CD14-positive monocyte (primary cell): ENCODE measurements at regions not wholly inside any gene's neighbourhood (a gene's known extent, or its start where the extent isn't known, plus 50 kb on each side); places are given as distances from the start of the nearest gene placed in this dataset.

Experiments used
- DNase-seq, 3 donors: peaks; one replicate each; pipeline ENCODE4 v3.0.0-alpha.2; 2011 to 2022
- H2AFZ ChIP-seq: 2 replicates; pipeline ENCODE4 v1.6.0; 2012; ENCODE audit warnings: mild to moderate bottlenecking, low read depth, low read length, inconsistent platforms; ENCODE audit not compliant: insufficient read depth, poor library complexity, severe bottlenecking
- H3K27ac ChIP-seq, 2 donors: 1 replicate in 1 of 2; 2 replicates in 1 of 2; pipeline ENCODE4 v1.5.1; 2012 to 2013; ENCODE audit warnings: low read length in 2 of 2, control low read depth in 1 of 2, inconsistent platforms in 1 of 2, low read depth in 1 of 2, mild to moderate bottlenecking in 1 of 2
- H3K27me3 ChIP-seq, 2 donors: one replicate each; pipeline versions ENCODE4 v1.6.0 to v1.6.1; 2011 to 2013; ENCODE audit warnings: low read length in 2 of 2; ENCODE audit not compliant: control insufficient read depth in 2 of 2, insufficient read depth in 2 of 2
- H3K36me3 ChIP-seq, 2 donors: replicated peaks in 1 of 2; 1 replicate in 1 of 2; 2 replicates in 1 of 2; pipeline versions ENCODE4 v1.5.1 to v1.6.1; 2012 to 2013; ENCODE audit warnings: low read length in 2 of 2, control low read depth in 1 of 2, inconsistent platforms in 1 of 2, mild to moderate bottlenecking in 1 of 2; ENCODE audit not compliant: insufficient read depth in 2 of 2, control insufficient read depth in 1 of 2
- H3K4me1 ChIP-seq, 2 donors: 1 replicate in 1 of 2; 2 replicates in 1 of 2; pipeline versions ENCODE4 v1.5.1 to v1.6.1; 2012 to 2013; ENCODE audit warnings: low read length in 2 of 2, control low read depth in 1 of 2, inconsistent platforms in 1 of 2, mild to moderate bottlenecking in 1 of 2, moderate library complexity in 1 of 2; ENCODE audit not compliant: insufficient read depth in 2 of 2, control insufficient read depth in 1 of 2
- H3K4me2 ChIP-seq: replicated peaks from 2 replicates; pipeline ENCODE3; 2012; ENCODE audit warnings: low read length, moderate library complexity, mild to moderate bottlenecking; ENCODE audit not compliant: poor library complexity, severe bottlenecking; ENCODE audit errors: extremely low read depth
- H3K4me3 ChIP-seq, 3 experiments: fragments of 200-600 bp in 1 of 3; sonication (generic) in 1 of 3; replicated peaks in 1 of 3; 1 replicate in 2 of 3; 2 replicates in 1 of 3; pipeline ENCODE4 v1.5.1; 2011 to 2013; ENCODE audit warnings: low read length in 3 of 3, mild to moderate bottlenecking in 3 of 3, control low read depth in 2 of 3, low read depth in 2 of 3, inconsistent platforms in 1 of 3, moderate library complexity in 1 of 3
- H3K79me2 ChIP-seq: 2 replicates; pipeline ENCODE4 v1.6.0; 2012; ENCODE audit warnings: mild to moderate bottlenecking, control low read depth, inconsistent platforms, low read length, moderate library complexity; ENCODE audit not compliant: insufficient read depth
- H3K9ac ChIP-seq: 2 replicates; pipeline ENCODE4 v1.6.0; 2017; ENCODE audit warnings: low read length, mild to moderate bottlenecking; ENCODE audit not compliant: insufficient read depth, poor library complexity, severe bottlenecking
- H3K9me3 ChIP-seq, 2 donors: replicated peaks in 1 of 2; 1 replicate in 1 of 2; 2 replicates in 1 of 2; pipeline versions ENCODE4 v1.5.1 to v1.6.1; 2012 to 2013; ENCODE audit warnings: low read length in 2 of 2, control low read depth in 1 of 2; ENCODE audit not compliant: control insufficient read depth in 1 of 2, insufficient read depth in 1 of 2
- H4K20me1 ChIP-seq: 2 replicates; pipeline ENCODE4 v1.6.0; 2012; ENCODE audit warnings: mild to moderate bottlenecking, low read length, control low read depth, moderate library complexity; ENCODE audit not compliant: insufficient read depth
- H3K27ac Mint-ChIP-seq, 7 donors: one replicate each; pipeline ENCODE4 v1.8.0; 2020; ENCODE audit warnings: mild to moderate bottlenecking in 7 of 7, mixed read lengths in 7 of 7, moderate library complexity in 6 of 7, inconsistent platforms in 2 of 7
- H3K27me3 Mint-ChIP-seq, 3 donors: one replicate each; pipeline ENCODE4 v1.8.0; 2021 to 2022; ENCODE audit warnings: low read depth in 3 of 3, mild to moderate bottlenecking in 3 of 3, mixed read lengths in 3 of 3, moderate library complexity in 3 of 3, inconsistent platforms in 1 of 3
- H3K36me3 Mint-ChIP-seq, 2 donors: one replicate each; pipeline ENCODE4 v1.8.0; 2020; ENCODE audit warnings: mixed read lengths in 2 of 2, inconsistent platforms in 1 of 2, mild to moderate bottlenecking in 1 of 2
- H3K4me1 Mint-ChIP-seq: one replicate; pipeline ENCODE4 v1.8.0; 2020; ENCODE audit warnings: mild to moderate bottlenecking, mixed read lengths
- H3K4me3 Mint-ChIP-seq, 2 donors: one replicate each; pipeline ENCODE4 v1.8.0; 2020; ENCODE audit warnings: mild to moderate bottlenecking in 2 of 2, mixed read lengths in 2 of 2, moderate library complexity in 1 of 2
- H3K9me3 Mint-ChIP-seq, 7 donors: one replicate each; pipeline ENCODE4 v1.8.0; 2020 to 2022; ENCODE audit warnings: mixed read lengths in 7 of 7, mild to moderate bottlenecking in 6 of 7, moderate library complexity in 6 of 7, inconsistent platforms in 2 of 7
- WGBS: methylation state at CpG from one replicate; pipeline ENCODE4 v1.1.5; 2013; ENCODE audit warnings: missing lambda C conversion rate; ENCODE audit not compliant: insufficient coverage; 5-methylcytosine and 5-hydroxymethylcytosine counted together
- intact Hi-C, 2 donors: fragments of 100-400 bp; cut with micrococcal nuclease; formaldehyde crosslinking; loops; one replicate each; pipeline versions ENCODE4 v1.15.0 to v1.15.1; 2023
- TF ChIP-seq, protein P1 (sequence below): fragments of 200-600 bp; IDR thresholded peaks from one replicate; pipeline ENCODE4 v1.8.0; 2022; ENCODE audit warnings: antibody characterized with exemption, mild to moderate bottlenecking

DNA sequence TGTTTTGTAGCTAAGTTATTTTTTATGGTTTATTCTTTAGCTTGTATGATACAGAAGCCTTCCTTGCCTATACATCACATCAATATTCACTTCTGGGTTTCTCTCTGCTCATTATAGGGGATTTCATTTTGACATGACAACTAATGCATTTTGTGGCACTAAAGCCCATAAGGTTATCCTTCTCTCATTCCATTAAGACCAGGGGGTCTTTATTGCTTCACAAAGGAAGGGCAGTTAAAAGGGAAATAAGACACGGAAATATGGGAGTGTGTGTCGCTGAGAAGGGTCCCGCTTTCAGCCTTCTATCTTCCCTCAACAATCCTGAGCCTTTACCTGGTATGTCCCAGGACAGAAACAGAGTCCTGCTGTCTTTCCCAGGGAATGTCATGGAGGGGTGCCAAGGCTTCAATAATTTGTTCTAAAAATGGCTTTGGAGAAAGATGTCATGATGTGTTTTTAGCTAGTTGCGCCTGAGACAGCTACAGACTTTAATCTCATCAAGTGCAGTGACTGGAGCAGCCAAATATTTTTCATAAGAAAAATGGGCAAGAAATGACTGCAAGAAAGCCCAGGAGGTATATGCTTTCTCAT lies 1145.4 kb upstream of the TMEM132C start:
- no peaks in the 10 kb centered on the region for H3K9me3 Mint-ChIP-seq
- no peaks in the 10 kb centered on the region for H3K36me3 ChIP-seq
- H3K9me3 ChIP-seq = no peaks in the 10 kb centered on the region

DNA sequence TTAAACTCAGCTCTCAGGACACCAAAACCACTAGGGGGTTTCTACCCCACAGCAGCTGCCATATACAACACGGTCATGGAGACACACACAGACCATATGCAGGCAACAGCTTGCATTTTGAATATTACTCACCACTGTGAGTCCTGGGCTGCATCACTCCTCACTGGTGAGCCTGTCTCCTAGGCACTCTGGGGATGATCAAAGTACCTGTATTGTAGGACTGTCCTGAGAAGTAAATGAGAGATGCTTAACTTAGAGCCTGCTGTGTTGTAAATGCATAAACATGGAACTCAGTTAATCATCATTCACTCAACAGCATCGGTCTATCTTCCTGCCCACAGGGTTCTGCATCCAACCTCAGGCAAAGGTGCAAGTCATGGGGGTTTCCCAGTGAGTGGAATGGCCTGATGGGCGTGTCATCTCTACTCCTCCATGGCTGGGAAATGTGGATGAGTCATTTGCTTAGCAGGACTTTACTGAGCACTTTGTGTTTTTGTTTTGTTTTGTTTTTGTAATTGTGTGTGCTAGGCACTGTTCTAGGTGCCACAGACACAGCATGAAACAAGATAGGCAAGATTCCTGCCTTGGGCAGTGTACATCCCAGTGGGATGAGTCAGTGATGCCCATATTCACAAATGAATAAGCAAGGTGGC lies 1141.2 kb upstream of the TMEM132C start:
- TF ChIP-seq, protein P1, sequence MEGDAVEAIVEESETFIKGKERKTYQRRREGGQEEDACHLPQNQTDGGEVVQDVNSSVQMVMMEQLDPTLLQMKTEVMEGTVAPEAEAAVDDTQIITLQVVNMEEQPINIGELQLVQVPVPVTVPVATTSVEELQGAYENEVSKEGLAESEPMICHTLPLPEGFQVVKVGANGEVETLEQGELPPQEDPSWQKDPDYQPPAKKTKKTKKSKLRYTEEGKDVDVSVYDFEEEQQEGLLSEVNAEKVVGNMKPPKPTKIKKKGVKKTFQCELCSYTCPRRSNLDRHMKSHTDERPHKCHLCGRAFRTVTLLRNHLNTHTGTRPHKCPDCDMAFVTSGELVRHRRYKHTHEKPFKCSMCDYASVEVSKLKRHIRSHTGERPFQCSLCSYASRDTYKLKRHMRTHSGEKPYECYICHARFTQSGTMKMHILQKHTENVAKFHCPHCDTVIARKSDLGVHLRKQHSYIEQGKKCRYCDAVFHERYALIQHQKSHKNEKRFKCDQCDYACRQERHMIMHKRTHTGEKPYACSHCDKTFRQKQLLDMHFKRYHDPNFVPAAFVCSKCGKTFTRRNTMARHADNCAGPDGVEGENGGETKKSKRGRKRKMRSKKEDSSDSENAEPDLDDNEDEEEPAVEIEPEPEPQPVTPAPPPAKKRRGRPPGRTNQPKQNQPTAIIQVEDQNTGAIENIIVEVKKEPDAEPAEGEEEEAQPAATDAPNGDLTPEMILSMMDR = no peak
- no peaks in the 10 kb centered on the region for H4K20me1 ChIP-seq
- no peaks in the 10 kb centered on the region for H3K4me1 ChIP-seq
- no peak overlapping the region for H2AFZ ChIP-seq
- H3K9me3 ChIP-seq = no peaks in the 10 kb centered on the region
- H3K36me3 ChIP-seq = no peaks in the 10 kb centered on the region
- no peak overlapping the region for H3K4me2 ChIP-seq
- H3K79me2 ChIP-seq = no peaks in the 10 kb centered on the region
- Mint-ChIP-seq H3K27me3 (peaks cover 0 to 12% (median 6%) of the 10 kb centered on the region in 3 donors), H3K9me3 (peaks cover 0 to 3% (median 0%) of the 10 kb centered on the region in 7 donors), H3K4me1 (no peaks in the 10 kb centered on the region), H3K4me3 (no peak overlapping the region), H3K27ac (no peak overlapping the region), H3K36me3 (no peaks in the 10 kb centered on the region)
- H3K27ac ChIP-seq = no peak overlapping the region
- 93% methylated on average over 2 of the region's 3 CpGs for WGBS
- intact Hi-C loops = no loop called here
- H3K9ac ChIP-seq = no peak overlapping the region
- DNase-seq = peak in 2 of 3 donors; percentile 6 to 77
- H3K27me3 ChIP-seq = no peaks in the 10 kb centered on the region
- H3K4me3 ChIP-seq = no peak overlapping the region

More for the DNA sequence above, 1145.4 kb upstream of the TMEM132C start:
- Histone ChIP-seq H3K4me2 (no peak overlapping the region), H4K20me1 (no peaks in the 10 kb centered on the region), H3K27me3 (no peaks in the 10 kb centered on the region), H3K27ac (no peak overlapping the region), H3K4me1 (no peaks in the 10 kb centered on the region), H3K4me3 (no peak overlapping the region), H2AFZ (no peak overlapping the region), H3K9ac (no peak overlapping the region), H3K79me2 (no peaks in the 10 kb centered on the region)
- Mint-ChIP-seq H3K27ac (no peak overlapping the region), H3K36me3 (no peaks in the 10 kb centered on the region), H3K4me1 (no peaks in the 10 kb centered on the region), H3K4me3 (no peak overlapping the region), H3K27me3 (no peaks in the 10 kb centered on the region)
- intact Hi-C loops = no loop called here
- TF ChIP-seq, protein P1 = no peak
- no CpG with 5 or more reads among the region's 4 CpGs for WGBS
- DNase-seq = no peak
